ENCODE measurements at regions not wholly inside any gene's neighbourhood (a gene's known extent, or its start where the extent isn't known, plus 50 kb on each side); places are given as distances from the start of the nearest gene placed in this dataset.

DNA sequence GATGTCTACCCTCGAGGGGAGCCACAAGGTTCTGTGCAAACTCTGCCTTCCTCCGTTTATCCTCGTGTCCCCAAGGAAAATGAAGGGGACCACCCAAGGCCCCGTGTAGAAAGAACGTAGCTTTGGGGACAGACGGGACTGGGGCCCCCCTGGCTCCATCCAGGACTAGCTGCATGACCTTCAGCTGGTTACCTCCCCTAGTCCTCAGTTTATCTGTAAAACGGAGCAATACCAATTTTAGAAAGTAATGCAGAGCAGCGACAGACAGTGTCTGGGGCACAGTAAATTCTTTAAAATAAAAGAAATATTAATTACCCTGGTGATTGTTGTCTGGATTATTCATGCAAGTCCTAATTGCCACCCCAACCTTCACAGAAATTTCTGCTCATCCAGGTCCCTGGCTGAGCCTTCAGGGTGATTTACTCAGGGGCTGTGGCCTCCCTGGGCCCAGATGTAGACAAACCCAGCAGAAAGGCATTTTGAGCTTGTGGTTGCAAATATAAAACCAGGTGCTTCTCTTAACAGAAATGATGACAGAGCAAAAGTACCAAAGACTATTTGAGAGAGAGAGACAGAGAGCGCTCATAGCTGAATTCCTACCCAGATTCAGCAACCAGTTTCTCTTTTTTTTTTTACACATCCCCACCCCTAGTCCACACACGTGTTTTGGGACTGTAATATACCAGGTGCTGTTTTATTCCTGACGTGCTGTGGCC is 155.1 kb upstream of the SMIM23 start:
- H3K27ac ChIP-seq = peak overlapping the region; percentile 17
- H3K4me1 ChIP-seq (ENCODE audit: control insufficient read depth in 1 of 2, insufficient read depth in 1 of 2, low read depth in 1 of 2, low read length in 1 of 2) = peaks cover 56 to 59% of the 10 kb centered on the region in 2 experiments
- no peaks in the 10 kb centered on the region for H3K9me3 ChIP-seq
- H3K4me3 ChIP-seq (ENCODE audit: low read depth in 1 of 2, low read length in 1 of 2) = peak overlapping the region; percentile 36 to 56
- TF ChIP-seq, protein P1, sequence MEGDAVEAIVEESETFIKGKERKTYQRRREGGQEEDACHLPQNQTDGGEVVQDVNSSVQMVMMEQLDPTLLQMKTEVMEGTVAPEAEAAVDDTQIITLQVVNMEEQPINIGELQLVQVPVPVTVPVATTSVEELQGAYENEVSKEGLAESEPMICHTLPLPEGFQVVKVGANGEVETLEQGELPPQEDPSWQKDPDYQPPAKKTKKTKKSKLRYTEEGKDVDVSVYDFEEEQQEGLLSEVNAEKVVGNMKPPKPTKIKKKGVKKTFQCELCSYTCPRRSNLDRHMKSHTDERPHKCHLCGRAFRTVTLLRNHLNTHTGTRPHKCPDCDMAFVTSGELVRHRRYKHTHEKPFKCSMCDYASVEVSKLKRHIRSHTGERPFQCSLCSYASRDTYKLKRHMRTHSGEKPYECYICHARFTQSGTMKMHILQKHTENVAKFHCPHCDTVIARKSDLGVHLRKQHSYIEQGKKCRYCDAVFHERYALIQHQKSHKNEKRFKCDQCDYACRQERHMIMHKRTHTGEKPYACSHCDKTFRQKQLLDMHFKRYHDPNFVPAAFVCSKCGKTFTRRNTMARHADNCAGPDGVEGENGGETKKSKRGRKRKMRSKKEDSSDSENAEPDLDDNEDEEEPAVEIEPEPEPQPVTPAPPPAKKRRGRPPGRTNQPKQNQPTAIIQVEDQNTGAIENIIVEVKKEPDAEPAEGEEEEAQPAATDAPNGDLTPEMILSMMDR (IDR thresholded peaks at IDR 0.05) = no peak
- no peaks in the 10 kb centered on the region for H3K36me3 ChIP-seq
- no peaks in the 10 kb centered on the region for H3K27me3 ChIP-seq

DNA sequence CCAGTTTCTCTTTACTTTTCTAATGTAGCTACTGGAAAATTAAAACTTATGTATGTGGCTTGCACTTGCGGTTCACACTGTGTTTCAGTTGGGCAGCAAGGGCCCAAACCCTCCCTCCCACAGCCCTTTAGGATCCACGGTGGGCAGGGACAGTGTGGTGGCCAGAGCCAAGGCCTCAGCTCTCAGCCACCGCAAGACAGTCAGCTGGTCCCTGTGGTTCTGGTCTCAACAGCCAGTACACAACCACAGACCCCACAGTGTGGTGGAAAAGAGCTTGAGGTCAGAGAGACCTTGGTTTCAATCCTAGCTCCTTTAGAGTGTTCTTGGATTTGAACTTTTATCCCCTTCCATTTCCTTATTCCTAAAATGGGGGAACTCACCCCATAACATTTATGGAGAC is 153.0 kb upstream of the SMIM23 start:
- peak overlapping the region in 1 of 2 experiments; percentile 38 for H3K4me3 ChIP-seq (ENCODE audit: low read depth in 1 of 2, low read length in 1 of 2)
- no peaks in the 10 kb centered on the region for H3K27me3 ChIP-seq
- peak overlapping the region; percentile 83 for H3K27ac ChIP-seq
- H3K4me1 ChIP-seq (ENCODE audit: control insufficient read depth in 1 of 2, insufficient read depth in 1 of 2, low read depth in 1 of 2, low read length in 1 of 2) = peaks cover 66 to 74% of the 10 kb centered on the region in 2 experiments
- TF ChIP-seq, protein P1 (IDR thresholded peaks at IDR 0.05) = no peak
- H3K36me3 ChIP-seq = no peaks in the 10 kb centered on the region
- H3K9me3 ChIP-seq = no peaks in the 10 kb centered on the region

DNA sequence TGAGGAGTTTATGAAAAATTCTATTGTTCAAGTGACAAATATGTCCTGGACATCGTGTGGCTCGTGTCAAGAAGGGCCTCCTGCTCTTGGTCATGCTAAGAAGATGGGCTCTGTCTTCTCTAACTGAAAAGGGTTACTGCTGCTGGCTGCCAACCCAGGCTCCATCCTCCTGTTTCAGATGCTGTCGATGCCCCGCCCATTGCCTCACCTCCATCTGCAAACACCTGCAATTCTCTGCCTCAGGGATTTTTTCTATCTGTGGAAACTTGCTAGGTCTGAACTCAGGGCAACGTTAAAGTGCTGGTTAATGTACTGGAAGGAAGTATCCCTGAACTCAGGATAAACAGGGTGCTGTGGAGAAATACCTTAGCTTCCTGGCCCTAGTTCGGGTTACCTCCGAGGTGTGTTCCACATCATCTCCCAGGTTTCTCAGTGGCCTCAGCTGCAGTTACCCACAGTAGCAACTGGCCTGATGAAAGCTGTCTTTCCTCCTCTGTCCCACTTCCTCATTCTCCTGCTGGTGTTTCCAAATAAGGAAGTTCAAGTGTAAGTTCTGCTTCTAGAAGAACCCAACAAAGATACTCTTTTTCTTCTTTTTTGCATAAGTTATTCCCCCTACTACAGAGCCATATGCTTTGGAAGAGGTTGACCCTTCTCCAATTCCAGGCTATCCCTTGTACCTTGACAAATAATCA is 151.7 kb upstream of the SMIM23 start:
- peak overlapping the region; percentile 30 to 38 for H3K4me3 ChIP-seq (ENCODE audit: low read depth in 1 of 2, low read length in 1 of 2)
- H3K36me3 ChIP-seq = no peaks in the 10 kb centered on the region
- H3K4me1 ChIP-seq (ENCODE audit: control insufficient read depth in 1 of 2, insufficient read depth in 1 of 2, low read depth in 1 of 2, low read length in 1 of 2) = peaks cover 66 to 71% of the 10 kb centered on the region in 2 experiments
- H3K27me3 ChIP-seq = no peaks in the 10 kb centered on the region
- H3K9me3 ChIP-seq = no peaks in the 10 kb centered on the region
- TF ChIP-seq, protein P1 (IDR thresholded peaks at IDR 0.05) = peak; percentile 19
- H3K27ac ChIP-seq = peak overlapping the region; percentile 83

DNA sequence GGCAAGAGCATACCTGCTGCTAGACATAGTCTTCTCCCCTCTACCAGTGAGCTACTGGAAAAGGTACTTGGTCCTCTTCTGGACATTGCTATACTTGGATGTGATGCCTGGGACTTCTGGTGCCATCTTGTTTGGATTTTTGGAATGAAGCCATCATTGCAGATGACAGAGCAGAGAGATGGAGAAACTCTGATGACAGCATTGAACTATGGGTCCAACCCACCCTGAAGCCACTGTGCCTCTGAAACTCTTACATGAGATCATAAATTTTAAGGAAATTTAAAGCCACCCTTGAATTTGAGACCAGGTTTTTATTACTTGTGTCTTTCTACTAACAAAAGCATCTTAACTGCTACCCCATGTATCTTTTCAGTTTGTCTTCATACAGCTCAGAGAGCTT is 151.1 kb upstream of the SMIM23 start:
- H3K4me1 ChIP-seq (ENCODE audit: control insufficient read depth in 1 of 2, insufficient read depth in 1 of 2, low read depth in 1 of 2, low read length in 1 of 2) = peaks cover 60 to 65% of the 10 kb centered on the region in 2 experiments
- TF ChIP-seq, protein P1 (IDR thresholded peaks at IDR 0.05) = no peak

DNA sequence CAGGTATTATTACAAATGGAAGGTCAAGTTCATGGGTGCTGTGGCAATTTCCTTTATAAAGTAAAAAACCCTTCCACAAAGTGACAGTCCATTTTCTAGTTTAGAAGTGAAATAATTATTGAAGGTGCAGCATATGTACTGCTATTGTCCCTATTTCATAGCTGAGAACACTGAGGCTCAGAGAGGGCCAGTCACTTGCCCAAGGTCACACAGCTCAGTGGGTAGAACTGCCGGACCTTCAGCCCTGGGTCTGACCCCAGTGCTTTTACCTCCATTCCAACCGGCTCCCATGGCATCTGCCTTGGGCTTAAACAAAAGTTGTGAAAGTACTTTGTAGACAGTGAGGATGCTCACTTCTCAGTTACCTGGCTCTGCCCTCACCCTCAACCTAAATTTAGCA is 150.6 kb upstream of the SMIM23 start:
- Histone ChIP-seq H3K4me1 (ENCODE audit: control insufficient read depth in 1 of 2, insufficient read depth in 1 of 2, low read depth in 1 of 2, low read length in 1 of 2) (peaks cover 55 to 60% of the 10 kb centered on the region in 2 experiments), H3K27me3 (no peaks in the 10 kb centered on the region), H3K27ac (peak overlapping the region; percentile 83), H3K36me3 (no peaks in the 10 kb centered on the region), H3K4me3 (ENCODE audit: low read depth in 1 of 2, low read length in 1 of 2) (peak overlapping the region in 1 of 2 experiments; percentile 38), H3K9me3 (no peaks in the 10 kb centered on the region)
- TF ChIP-seq, protein P1 (IDR thresholded peaks at IDR 0.05) = no peak

More for the DNA sequence above, 151.1 kb upstream of the SMIM23 start:
- H3K4me3 ChIP-seq (ENCODE audit: low read depth in 1 of 2, low read length in 1 of 2) = peak overlapping the region; percentile 8 to 38
- no peaks in the 10 kb centered on the region for H3K9me3 ChIP-seq
- peak overlapping the region; percentile 83 for H3K27ac ChIP-seq
- H3K36me3 ChIP-seq = no peaks in the 10 kb centered on the region
- H3K27me3 ChIP-seq = no peaks in the 10 kb centered on the region
